GM19372 (cell line): ENCODE measurements at regions not wholly inside any gene's neighbourhood (a gene's known extent, or its start where the extent isn't known, plus 50 kb on each side); places are given as distances from the start of the nearest gene placed in this dataset.
"Not testable (repeated sequence)": the region's sequence is repeated elsewhere in the genome, so short reads cannot be mapped to it uniquely, and the experiment has no call there.

Experiments
- ATAC-seq: cut with Tn5 transposase; IDR thresholded peaks from one replicate; pipeline ENCODE4 v1.9.1; 2021; ENCODE audit warnings: mild to moderate bottlenecking, low read depth, moderate library complexity; ENCODE audit not compliant: unreplicated experiment

- ATAC-seq: peak; percentile 28
Observed at GRCh38 chr9:39463696-39464095, 108.2 kb downstream of the SPATA31A1 start.

- peak; percentile 94 for ATAC-seq
Observed at GRCh38 chr9:39464122-39464777, 108.8 kb downstream of the SPATA31A1 start.

- peak; percentile 99 for ATAC-seq
Observed at GRCh38 chr9:39474499-39474898, 119.0 kb downstream of the SPATA31A1 start.

DNA sequence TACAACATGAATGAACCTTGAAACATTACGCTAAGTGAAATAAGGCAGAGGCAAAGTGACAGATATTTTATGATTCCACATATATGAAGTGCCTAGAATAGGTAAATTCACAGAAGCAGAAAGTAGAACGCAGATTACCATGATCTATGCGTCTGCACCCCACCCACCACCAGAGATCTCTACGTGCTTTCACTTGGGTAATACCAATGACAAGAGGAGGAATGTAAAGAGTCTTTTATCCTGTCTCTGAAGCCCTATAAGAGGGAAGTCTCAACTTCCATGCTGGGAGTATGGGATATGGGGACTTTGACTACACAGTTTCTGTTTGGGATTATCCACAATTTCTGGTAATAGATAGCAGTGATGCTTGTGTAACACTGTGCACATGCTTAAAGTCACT lies 127.6 kb downstream of the SPATA31A1 start:
- ATAC-seq: not testable (repeated sequence)

- peak; percentile 30 for ATAC-seq
Observed at GRCh38 chr9:39483880-39484279, 128.4 kb downstream of the SPATA31A1 start.

GRCh38 chr9:39484292-39484691 lies 128.8 kb downstream of the SPATA31A1 start:
- peak; percentile 79 for ATAC-seq

DNA sequence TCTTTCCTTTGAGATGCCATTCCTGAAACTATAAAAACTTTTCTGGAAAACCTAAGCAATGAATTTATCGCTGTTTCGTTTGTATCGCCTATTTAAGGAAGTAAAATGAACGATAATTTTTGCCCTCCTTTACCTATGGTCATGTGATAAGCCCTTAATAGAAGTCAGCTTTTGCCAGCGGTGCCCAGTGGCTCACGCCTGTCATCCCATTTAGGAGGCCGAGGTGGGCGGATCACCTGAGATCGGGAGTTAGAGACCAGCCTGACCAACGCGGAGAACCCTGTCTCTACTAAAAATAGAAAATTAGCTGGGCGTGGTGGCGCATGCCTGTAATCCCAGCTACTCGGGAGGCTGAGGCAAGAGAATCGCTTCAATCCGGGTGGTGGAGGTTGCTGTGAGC lies 132.0 kb downstream of the SPATA31A1 start:
- not testable (repeated sequence) for ATAC-seq

DNA sequence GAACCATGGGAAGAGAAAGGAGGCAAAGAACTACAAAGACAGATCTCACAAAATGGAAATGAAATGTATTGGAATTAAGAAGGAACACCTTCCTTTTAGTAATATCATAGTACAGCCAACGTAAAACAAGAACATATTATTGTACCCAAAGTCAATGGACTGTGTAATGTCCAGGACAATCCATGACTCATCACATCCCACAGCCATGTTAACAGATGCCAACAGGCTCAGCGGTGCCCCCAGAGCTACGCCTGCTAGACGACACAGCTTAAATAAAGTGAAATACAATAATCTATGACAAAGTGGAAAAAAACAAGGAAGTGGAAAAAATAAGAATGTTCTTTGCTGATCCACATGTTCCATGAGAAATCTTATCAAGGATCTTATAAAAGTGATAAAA lies 140.8 kb downstream of the SPATA31A1 start:
- ATAC-seq: not testable (repeated sequence)

DNA sequence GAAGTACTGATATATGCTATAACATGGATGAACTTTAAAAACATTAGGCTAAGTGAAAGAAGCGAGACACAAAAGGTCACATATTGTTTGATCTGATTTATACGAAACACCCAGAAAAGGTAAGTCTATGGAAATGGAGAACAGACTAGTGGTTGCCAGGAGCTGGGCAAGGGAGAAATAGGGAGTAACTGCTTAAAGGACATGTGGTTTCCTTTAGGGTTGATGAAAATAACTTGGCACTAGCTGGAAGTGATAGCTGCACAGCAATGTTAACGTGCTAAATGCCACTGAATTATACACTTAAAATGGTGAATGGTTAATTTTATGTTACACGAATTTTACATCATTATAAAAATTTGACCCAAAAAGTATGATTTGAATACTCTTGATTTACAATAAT lies 147.7 kb downstream of the SPATA31A1 start:
- not testable (repeated sequence) for ATAC-seq

GRCh38 chr9:39527387-39528029 lies 172.0 kb downstream of the SPATA31A1 start:
- not testable (repeated sequence) for ATAC-seq

- not testable (repeated sequence) for ATAC-seq
Observed at GRCh38 chr9:39532597-39532996, 177.1 kb downstream of the SPATA31A1 start.

GRCh38 chr9:39533001-39533762 lies 177.7 kb downstream of the SPATA31A1 start:
- ATAC-seq: not testable (repeated sequence)

GRCh38 chr9:39533763-39534548 lies 178.5 kb downstream of the SPATA31A1 start:
- not testable (repeated sequence) for ATAC-seq

DNA sequence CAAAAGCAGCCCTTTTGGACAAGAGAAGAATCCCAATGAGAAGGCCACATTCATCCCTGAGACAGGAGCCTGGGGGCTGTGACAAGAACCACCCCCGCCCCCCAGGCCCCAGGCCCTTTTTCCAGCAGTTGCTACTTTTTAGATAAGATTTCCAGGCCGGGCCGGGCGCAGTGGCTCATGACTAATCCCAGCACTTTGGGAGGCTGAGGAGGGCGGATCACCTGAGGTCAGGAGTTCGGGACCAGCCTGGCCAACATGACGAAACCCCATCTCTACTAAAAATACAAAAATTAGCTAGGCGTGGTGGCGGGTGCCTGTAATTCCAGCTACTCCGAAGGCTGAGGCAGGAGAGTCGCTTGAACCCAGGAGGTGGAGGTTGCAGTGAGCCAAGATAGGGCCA lies 179.4 kb downstream of the SPATA31A1 start:
- ATAC-seq: not testable (repeated sequence)

DNA sequence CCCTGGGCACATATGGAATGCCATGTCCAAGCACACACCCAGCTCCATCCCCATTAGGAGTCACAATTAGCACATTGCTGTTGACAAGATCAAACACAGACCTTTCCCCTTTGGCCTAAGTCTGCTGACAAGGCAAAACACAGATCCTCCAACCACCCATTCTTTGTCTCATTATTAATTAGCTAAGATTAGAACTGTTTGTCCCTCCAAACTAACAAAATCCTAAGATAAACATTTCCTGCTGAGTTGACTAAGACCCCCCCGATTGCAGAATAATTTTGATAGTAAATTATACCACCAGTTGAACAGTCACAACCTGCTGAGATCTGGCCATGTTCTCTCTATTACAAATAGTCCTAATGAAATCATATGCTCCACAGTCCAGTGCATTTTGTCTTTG lies 186.7 kb downstream of the SPATA31A1 start:
- ATAC-seq: not testable (repeated sequence)

DNA sequence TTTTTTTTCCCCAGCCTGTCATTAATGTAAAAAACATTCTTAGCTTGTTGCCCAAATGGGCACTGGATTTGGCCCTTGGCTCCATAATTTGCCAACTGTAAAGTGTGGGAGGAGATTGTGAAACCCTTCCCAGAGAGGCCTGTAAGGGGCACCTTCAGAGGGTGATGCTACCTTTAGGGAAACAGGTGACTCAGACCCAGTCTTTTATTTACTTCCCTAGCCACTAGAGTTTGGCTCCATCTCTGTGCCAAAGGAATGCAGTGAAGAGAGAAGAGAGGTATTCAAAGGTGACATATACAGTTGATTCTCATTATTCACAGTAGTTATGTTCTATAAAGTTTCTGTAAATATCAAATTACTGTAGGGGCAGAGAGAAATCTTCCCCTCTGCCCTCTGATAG lies 189.6 kb downstream of the SPATA31A1 start:
- not testable (repeated sequence) for ATAC-seq

- not testable (repeated sequence) for ATAC-seq
Observed at GRCh38 chr9:39550573-39550972, 195.1 kb downstream of the SPATA31A1 start.

GRCh38 chr9:39551544-39551943 lies 196.1 kb downstream of the SPATA31A1 start:
- ATAC-seq: not testable (repeated sequence)

DNA sequence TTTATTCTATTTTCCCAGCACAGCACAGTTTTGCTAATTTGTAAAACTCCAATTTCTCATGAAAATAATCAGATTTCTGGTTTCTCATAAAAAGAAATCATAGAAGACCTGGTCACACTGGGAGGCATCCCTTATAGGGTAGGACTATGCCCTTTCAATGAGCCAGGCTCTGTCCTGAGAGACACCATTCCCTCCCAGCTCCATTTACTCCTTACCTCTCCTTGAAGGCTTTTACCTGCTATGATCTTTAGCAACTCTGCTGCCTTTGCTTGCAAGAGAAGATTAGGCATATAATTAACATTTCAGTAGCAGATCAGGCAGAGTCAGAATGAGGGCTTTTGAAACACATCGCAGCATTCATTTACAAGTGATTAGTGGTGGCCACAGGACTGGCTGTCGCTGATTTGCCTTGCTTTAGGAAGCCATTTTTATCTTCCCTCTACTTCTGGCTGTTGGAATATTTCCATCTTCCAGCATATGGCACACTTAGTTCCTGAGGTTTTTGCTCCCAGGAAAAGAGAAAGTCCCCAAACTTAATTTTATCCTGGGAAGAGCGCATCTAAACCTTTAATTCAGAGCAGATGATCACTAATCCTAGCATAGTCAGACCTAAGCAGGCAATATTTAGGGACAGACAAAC lies 196.9 kb downstream of the SPATA31A1 start:
- not testable (repeated sequence) for ATAC-seq

- ATAC-seq: not testable (repeated sequence)
Observed at GRCh38 chr9:39554352-39554751, 198.9 kb downstream of the SPATA31A1 start.
